SW480 (cell line): ENCODE measurements at regions not wholly inside any gene's neighbourhood (a gene's known extent, or its start where the extent isn't known, plus 50 kb on each side); places are given as distances from the start of the nearest gene placed in this dataset.
A peak's percentile ranks its signal among the peaks of the same experiment; 100 is the strongest.
"Not testable (repeated sequence)": the region's sequence is repeated elsewhere in the genome, so short reads cannot be mapped to it uniquely, and the experiment has no call there.

Experiments
- DNase-seq: peaks from one replicate; pipeline ENCODE4 v3.0.0-alpha.2; 2016; ENCODE audit warnings: low spot score

GRCh38 chr6:151154418-151154817 lies 85.3 kb upstream of the AKAP12 start:
- DNase-seq = no peak

- no peak for DNase-seq
Observed at GRCh38 chr6:151155095-151155494, 84.7 kb upstream of the AKAP12 start.

GRCh38 chr6:151160929-151161757 lies 78.6 kb upstream of the AKAP12 start:
- peak; percentile 11 for DNase-seq

- no peak for DNase-seq
Observed at GRCh38 chr6:151164383-151164782, 75.4 kb upstream of the AKAP12 start.

- no peak for DNase-seq
Observed at GRCh38 chr6:151166180-151166579, 73.6 kb upstream of the AKAP12 start.

GRCh38 chr6:151167034-151167433 lies 72.7 kb upstream of the AKAP12 start:
- no peak for DNase-seq

GRCh38 chr6:151170622-151171246 lies 69.0 kb upstream of the AKAP12 start:
- no peak for DNase-seq

- no peak for DNase-seq
Observed at GRCh38 chr6:151172751-151173150, 67.0 kb upstream of the AKAP12 start.

- no peak for DNase-seq
Observed at GRCh38 chr6:151175662-151176445, 63.9 kb upstream of the AKAP12 start.

GRCh38 chr6:151176911-151177770 lies 62.6 kb upstream of the AKAP12 start:
- DNase-seq = no peak

- DNase-seq = no peak
Observed at GRCh38 chr6:151178373-151178772, 61.4 kb upstream of the AKAP12 start.

- no peak for DNase-seq
Observed at GRCh38 chr6:151179321-151179720, 60.4 kb upstream of the AKAP12 start.

GRCh38 chr6:151180330-151181048 lies 59.3 kb upstream of the AKAP12 start:
- no peak for DNase-seq

GRCh38 chr6:151181706-151182363 lies 57.9 kb upstream of the AKAP12 start:
- no peak for DNase-seq

GRCh38 chr6:151182958-151183357 lies 56.8 kb upstream of the AKAP12 start:
- DNase-seq = not testable (repeated sequence)

- no peak for DNase-seq
Observed at GRCh38 chr6:151185148-151185547, 54.6 kb upstream of the AKAP12 start.

GRCh38 chr6:151186306-151186705 lies 53.5 kb upstream of the AKAP12 start:
- no peak for DNase-seq

GRCh38 chr6:151186804-151187330 lies 52.9 kb upstream of the AKAP12 start:
- no peak for DNase-seq
